ENCODE measurements at regions not wholly inside any gene's neighbourhood (a gene's known extent, or its start where the extent isn't known, plus 50 kb on each side); places are given as distances from the start of the nearest gene placed in this dataset.

DNA sequence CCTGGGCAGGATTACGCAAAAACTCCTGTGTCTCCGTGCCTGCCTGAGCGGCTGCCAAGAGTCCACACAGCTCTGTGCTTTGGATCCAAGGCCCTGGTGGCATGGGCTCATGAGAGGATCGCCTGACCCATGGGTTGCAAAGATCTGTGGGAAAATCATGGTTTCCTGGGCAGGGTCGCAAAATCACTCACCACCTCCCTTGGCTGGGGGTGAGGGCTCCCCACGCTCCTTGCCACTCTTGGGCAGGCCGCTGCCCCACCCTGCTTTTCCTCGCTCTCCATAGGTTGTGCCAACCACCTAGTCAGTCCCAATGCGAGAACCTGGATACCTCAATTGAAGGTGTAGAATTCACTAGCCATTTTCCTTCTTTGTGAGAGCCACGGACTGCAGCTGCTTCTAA is 66.5 kb upstream of the MAGEB18 start:
- TF ChIP-seq, protein P1, sequence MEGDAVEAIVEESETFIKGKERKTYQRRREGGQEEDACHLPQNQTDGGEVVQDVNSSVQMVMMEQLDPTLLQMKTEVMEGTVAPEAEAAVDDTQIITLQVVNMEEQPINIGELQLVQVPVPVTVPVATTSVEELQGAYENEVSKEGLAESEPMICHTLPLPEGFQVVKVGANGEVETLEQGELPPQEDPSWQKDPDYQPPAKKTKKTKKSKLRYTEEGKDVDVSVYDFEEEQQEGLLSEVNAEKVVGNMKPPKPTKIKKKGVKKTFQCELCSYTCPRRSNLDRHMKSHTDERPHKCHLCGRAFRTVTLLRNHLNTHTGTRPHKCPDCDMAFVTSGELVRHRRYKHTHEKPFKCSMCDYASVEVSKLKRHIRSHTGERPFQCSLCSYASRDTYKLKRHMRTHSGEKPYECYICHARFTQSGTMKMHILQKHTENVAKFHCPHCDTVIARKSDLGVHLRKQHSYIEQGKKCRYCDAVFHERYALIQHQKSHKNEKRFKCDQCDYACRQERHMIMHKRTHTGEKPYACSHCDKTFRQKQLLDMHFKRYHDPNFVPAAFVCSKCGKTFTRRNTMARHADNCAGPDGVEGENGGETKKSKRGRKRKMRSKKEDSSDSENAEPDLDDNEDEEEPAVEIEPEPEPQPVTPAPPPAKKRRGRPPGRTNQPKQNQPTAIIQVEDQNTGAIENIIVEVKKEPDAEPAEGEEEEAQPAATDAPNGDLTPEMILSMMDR (IDR thresholded peaks at IDR 0.05), result no peak
- TF ChIP-seq EP300 (IDR thresholded peaks at IDR 0.05; ENCODE audit: low read depth), result no peak
- no peak for TF ChIP-seq POLR2A (IDR thresholded peaks at IDR 0.05)
